ENCODE measurements at regions not wholly inside any gene's neighbourhood (a gene's known extent, or its start where the extent isn't known, plus 50 kb on each side); places are given as distances from the start of the nearest gene placed in this dataset.

DNA sequence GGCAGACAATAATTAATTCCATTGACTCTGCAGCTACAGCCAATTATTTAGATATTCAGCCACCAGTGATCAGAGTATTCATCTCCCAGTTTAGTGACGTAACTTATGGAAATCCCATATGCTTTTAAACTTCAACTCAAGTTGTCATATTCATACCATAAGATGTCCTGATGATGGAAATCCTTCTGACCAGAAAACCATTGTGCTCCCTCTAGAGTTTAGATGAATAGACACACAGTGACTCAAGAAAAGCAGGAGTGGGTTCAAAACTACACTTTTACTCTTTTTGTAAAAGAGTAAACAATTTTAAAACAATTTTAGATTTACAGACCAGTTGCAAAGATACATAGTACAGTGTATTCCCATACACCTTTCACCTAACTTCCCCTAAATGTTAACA lies 463.7 kb downstream of the KCNT2 start:
- no peak for DNase-seq (ENCODE audit: low spot score)
- Histone ChIP-seq H3K4me3 (no peak overlapping the region), H3K27ac (no peak overlapping the region)
- TF ChIP-seq CTCF (IDR thresholded peaks at IDR 0.05), result no peak

DNA sequence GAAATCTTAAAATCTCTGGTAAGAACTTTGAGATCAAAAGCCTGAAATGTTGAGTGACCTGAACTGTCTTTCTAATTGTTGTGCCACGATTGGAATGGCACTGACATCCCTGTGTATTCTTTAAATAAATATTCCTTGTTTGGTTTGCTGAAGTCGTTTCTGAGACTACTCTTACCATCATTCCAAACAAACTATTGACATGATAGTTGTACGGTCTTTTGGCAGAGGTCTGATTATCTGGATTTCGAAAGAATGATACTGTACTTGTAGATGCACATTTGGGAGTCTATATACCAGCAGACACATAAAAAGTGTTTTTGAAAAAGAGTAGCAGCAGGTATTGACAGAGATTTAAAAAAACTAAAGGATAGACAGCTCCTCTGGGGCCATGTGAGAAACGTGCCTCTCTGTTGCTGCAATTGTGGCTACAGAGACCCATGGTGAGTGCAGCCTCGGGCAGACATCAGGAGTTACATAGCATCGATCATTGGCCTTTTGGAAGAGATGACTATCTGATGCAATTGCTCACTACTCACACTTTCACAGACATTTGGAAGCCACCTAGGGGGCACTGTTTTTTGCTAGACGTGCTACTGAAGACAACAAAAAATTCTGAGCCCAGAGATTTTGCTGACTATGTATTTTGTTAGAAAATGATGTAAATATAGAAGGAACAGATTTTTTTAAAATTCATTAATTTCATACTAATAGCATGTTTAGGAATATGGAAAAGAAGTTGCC lies 464.5 kb downstream of the KCNT2 start:
- no peak overlapping the region for H3K27ac ChIP-seq
- H3K4me3 ChIP-seq, result no peak overlapping the region
- no peak for TF ChIP-seq CTCF (IDR thresholded peaks at IDR 0.05)
- DNase-seq (ENCODE audit: low spot score), result no peak

GRCh38 chr1:196142111-196142640 lies 466.1 kb downstream of the KCNT2 start:
- TF ChIP-seq CTCF (IDR thresholded peaks at IDR 0.05), result no peak
- no peak overlapping the region for H3K4me3 ChIP-seq

DNA sequence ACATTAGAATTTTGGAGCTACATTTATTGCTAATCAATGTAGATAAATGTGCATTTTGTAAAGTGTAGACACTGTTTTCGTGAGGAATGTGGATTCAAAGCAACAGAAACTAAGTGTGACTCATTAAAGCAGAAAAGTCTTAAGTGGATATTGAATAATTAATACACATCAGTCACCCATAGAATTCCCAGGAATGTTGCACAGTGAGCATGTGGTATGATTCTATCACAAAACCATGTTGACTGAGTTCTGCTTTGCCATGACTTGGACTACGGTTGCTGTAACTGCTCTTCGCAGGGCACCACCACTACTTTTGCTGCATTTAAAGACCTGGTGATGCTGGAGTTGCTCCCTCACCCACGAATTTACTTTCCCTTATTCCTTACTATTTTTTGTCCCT lies 471.8 kb downstream of the KCNT2 start:
- no peak overlapping the region for H3K27ac ChIP-seq
- no peak for TF ChIP-seq CTCF (IDR thresholded peaks at IDR 0.05)
- DNase-seq (ENCODE audit: low spot score), result no peak
- no peak overlapping the region for H3K4me3 ChIP-seq

More at GRCh38 chr1:196142111-196142640, 466.1 kb downstream of the KCNT2 start:
- no peak for DNase-seq (ENCODE audit: low spot score)
- no peak overlapping the region for H3K27ac ChIP-seq

GRCh38 chr1:196131691-196132090 lies 476.5 kb downstream of the KCNT2 start:
- H3K27ac ChIP-seq, result no peak overlapping the region
- TF ChIP-seq CTCF (IDR thresholded peaks at IDR 0.05), result no peak
- no peak for DNase-seq (ENCODE audit: low spot score)
- H3K4me3 ChIP-seq, result no peak overlapping the region

GRCh38 chr1:196128835-196129234 lies 479.4 kb downstream of the KCNT2 start:
- no peak for TF ChIP-seq CTCF (IDR thresholded peaks at IDR 0.05)
- no peak for DNase-seq (ENCODE audit: low spot score)
- no peak overlapping the region for H3K4me3 ChIP-seq
- H3K27ac ChIP-seq, result no peak overlapping the region

DNA sequence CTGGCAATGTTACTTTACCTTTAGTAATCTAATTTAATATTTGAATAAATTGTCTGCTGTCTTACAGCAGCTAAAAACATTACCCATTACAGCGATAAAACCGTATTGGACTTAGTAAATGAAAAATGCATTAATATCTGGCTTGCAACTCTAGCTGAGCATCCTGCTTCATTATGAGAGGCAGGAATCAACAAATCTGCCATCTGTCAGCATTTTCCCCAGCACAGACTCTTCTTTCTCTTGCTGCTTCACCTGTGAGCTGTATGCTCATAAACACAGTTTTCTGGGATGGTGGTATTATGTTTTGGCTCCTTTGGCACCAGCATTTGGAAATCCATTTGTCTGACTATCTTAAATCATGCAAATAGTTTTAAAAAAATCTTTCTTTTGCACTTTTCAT lies 487.1 kb downstream of the KCNT2 start:
- no peak for TF ChIP-seq CTCF (IDR thresholded peaks at IDR 0.05)
- DNase-seq (ENCODE audit: low spot score), result no peak

More for the DNA sequence above, 487.1 kb downstream of the KCNT2 start:
- no peak overlapping the region for H3K27ac ChIP-seq
- H3K4me3 ChIP-seq, result no peak overlapping the region
